Osteocyte (in vitro differentiated cells): ENCODE measurements at regions not wholly inside any gene's neighbourhood (a gene's known extent, or its start where the extent isn't known, plus 50 kb on each side); places are given as distances from the start of the nearest gene placed in this dataset.

Experiments used
- DNase-seq: peaks from one replicate; pipeline ENCODE4 v3.0.0; 2021; ENCODE audit warnings: mixed read lengths; ENCODE audit not compliant: unreplicated experiment; ENCODE audit errors: extremely low spot score
- H3K27ac Mint-ChIP-seq: one replicate; pipeline ENCODE4 v1.8.0; 2021; ENCODE audit warnings: mild to moderate bottlenecking, mixed read lengths; ENCODE audit not compliant: unreplicated experiment
- H3K27me3 Mint-ChIP-seq: one replicate; pipeline ENCODE4 v1.8.0; 2021; ENCODE audit warnings: mixed read lengths; ENCODE audit not compliant: unreplicated experiment
- H3K36me3 Mint-ChIP-seq: one replicate; pipeline ENCODE4 v1.8.0; 2021; ENCODE audit warnings: mixed read lengths; ENCODE audit not compliant: unreplicated experiment
- H3K4me1 Mint-ChIP-seq: one replicate; pipeline ENCODE4 v1.8.0; 2021; ENCODE audit warnings: mixed read lengths; ENCODE audit not compliant: unreplicated experiment
- H3K4me3 Mint-ChIP-seq: one replicate; pipeline ENCODE4 v1.8.0; 2021; ENCODE audit warnings: mild to moderate bottlenecking, moderate library complexity, mixed read lengths; ENCODE audit not compliant: unreplicated experiment
- H3K9me3 Mint-ChIP-seq: one replicate; pipeline ENCODE4 v1.8.0; 2021; ENCODE audit warnings: mixed read lengths; ENCODE audit not compliant: unreplicated experiment
- CTCF ChIP-seq: fragments of 200-600 bp; sonication (generic); IDR thresholded peaks from 2 replicates; pipeline ENCODE4 v1.5.0; 2021; ENCODE audit warnings: antibody characterized with exemption, mild to moderate bottlenecking, moderate library complexity

- no peaks in the 10 kb centered on the region for H3K27me3 Mint-ChIP-seq
- H3K4me3 Mint-ChIP-seq = no peak overlapping the region
- TF ChIP-seq CTCF = no peak
- DNase-seq = no peak
- peaks cover 4% of the 10 kb centered on the region for H3K4me1 Mint-ChIP-seq
- no peaks in the 10 kb centered on the region for H3K9me3 Mint-ChIP-seq
- H3K36me3 Mint-ChIP-seq = no peaks in the 10 kb centered on the region
- no peak overlapping the region for H3K27ac Mint-ChIP-seq
Observed at GRCh38 chr5:58043032-58043945, 416.6 kb downstream of the PLK2 start.

- H3K36me3 Mint-ChIP-seq = no peaks in the 10 kb centered on the region
- TF ChIP-seq CTCF = no peak
- no peak overlapping the region for H3K27ac Mint-ChIP-seq
- H3K9me3 Mint-ChIP-seq = no peaks in the 10 kb centered on the region
- H3K4me1 Mint-ChIP-seq = peaks cover 4% of the 10 kb centered on the region
- DNase-seq = no peak
- H3K27me3 Mint-ChIP-seq = no peaks in the 10 kb centered on the region
- H3K4me3 Mint-ChIP-seq = no peak overlapping the region
Observed at GRCh38 chr5:58041884-58042283, 418.0 kb downstream of the PLK2 start.

- H3K9me3 Mint-ChIP-seq = no peaks in the 10 kb centered on the region
- no peak for DNase-seq
- peaks cover 4% of the 10 kb centered on the region for H3K4me1 Mint-ChIP-seq
- no peaks in the 10 kb centered on the region for H3K36me3 Mint-ChIP-seq
- no peak overlapping the region for H3K4me3 Mint-ChIP-seq
- H3K27me3 Mint-ChIP-seq = no peaks in the 10 kb centered on the region
- TF ChIP-seq CTCF = no peak
- no peak overlapping the region for H3K27ac Mint-ChIP-seq
Observed at GRCh38 chr5:58040846-58041245, 419.0 kb downstream of the PLK2 start.

- TF ChIP-seq CTCF = no peak
- Mint-ChIP-seq H3K4me1 (peaks cover 4% of the 10 kb centered on the region), H3K4me3 (no peak overlapping the region), H3K9me3 (no peaks in the 10 kb centered on the region), H3K36me3 (no peaks in the 10 kb centered on the region), H3K27ac (no peak overlapping the region), H3K27me3 (no peaks in the 10 kb centered on the region)
- DNase-seq = no peak
Observed at GRCh38 chr5:58040044-58040443, 419.8 kb downstream of the PLK2 start.

- no peak for DNase-seq
- H3K9me3 Mint-ChIP-seq = no peaks in the 10 kb centered on the region
- TF ChIP-seq CTCF = no peak
- no peak overlapping the region for H3K27ac Mint-ChIP-seq
- no peak overlapping the region for H3K4me3 Mint-ChIP-seq
- H3K4me1 Mint-ChIP-seq = peaks cover 3% of the 10 kb centered on the region
- no peaks in the 10 kb centered on the region for H3K27me3 Mint-ChIP-seq
- H3K36me3 Mint-ChIP-seq = no peaks in the 10 kb centered on the region
Observed at GRCh38 chr5:58037899-58038298, 422.0 kb downstream of the PLK2 start.
